ENCODE measurements at regions not wholly inside any gene's neighbourhood (a gene's known extent, or its start where the extent isn't known, plus 50 kb on each side); places are given as distances from the start of the nearest gene placed in this dataset.

GRCh38 chrX:39170464-39170863 is 369.2 kb downstream of the MID1IP1 start:
- DNase-seq: no peak
- H3K4me1 ChIP-seq (ENCODE audit: insufficient read depth): no peaks in the 10 kb centered on the region
- H3K4me3 ChIP-seq: no peak overlapping the region
- WGBS, 3 donors: 69 to 80% (median 74%) methylated on average over 3 of the region's 3 CpGs
- intact Hi-C loops (cut with DNase I): no loop called here
- H3K9me3 ChIP-seq: no peaks in the 10 kb centered on the region
- no peaks in the 10 kb centered on the region for H3K36me3 ChIP-seq
- no peak for TF ChIP-seq EP300 (IDR thresholded peaks at IDR 0.05)
- no peak for TF ChIP-seq POLR2A (IDR thresholded peaks at IDR 0.05)
- no peak for TF ChIP-seq CTCF (IDR thresholded peaks at IDR 0.05)
- H3K27me3 ChIP-seq: no peaks in the 10 kb centered on the region
- no peak overlapping the region for H3K27ac ChIP-seq

DNA sequence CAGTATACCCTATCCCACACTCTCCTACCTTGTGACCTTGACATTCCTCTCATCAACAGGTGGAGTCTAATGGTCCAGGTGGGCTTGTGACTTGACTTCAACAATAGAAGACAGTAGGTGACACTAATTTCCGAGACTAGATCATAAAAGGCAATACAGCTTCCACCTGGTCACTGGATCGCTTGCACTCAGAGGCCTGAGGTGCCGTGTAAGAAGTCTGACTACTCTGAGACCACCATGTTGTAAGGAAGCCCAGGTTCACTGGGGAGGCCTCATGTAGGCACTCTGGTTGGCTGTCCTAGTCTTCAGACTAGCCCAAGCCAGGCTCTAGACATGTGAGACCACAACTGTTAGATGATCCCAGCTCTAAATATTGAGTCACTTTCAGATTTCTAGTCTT is 370.4 kb downstream of the MID1IP1 start:
- 82 to 88% (median 88%) methylated on average over 3 of the region's 3 CpGs for WGBS, 3 donors
- intact Hi-C loops (cut with DNase I): no loop called here
- Histone ChIP-seq H3K4me3 (no peak overlapping the region), H3K9me3 (no peaks in the 10 kb centered on the region), H3K27ac (no peak overlapping the region), H3K27me3 (no peaks in the 10 kb centered on the region), H3K36me3 (no peaks in the 10 kb centered on the region), H3K4me1 (ENCODE audit: insufficient read depth) (no peaks in the 10 kb centered on the region)
- no peak for DNase-seq
- TF ChIP-seq CTCF (IDR thresholded peaks at IDR 0.05) (no peak), POLR2A (IDR thresholded peaks at IDR 0.05) (no peak), EP300 (IDR thresholded peaks at IDR 0.05) (no peak)

GRCh38 chrX:39174241-39174771 is 373.0 kb downstream of the MID1IP1 start:
- Histone ChIP-seq H3K27ac (no peak overlapping the region), H3K36me3 (no peaks in the 10 kb centered on the region), H3K4me1 (ENCODE audit: insufficient read depth) (no peaks in the 10 kb centered on the region), H3K27me3 (no peaks in the 10 kb centered on the region), H3K9me3 (no peaks in the 10 kb centered on the region), H3K4me3 (no peak overlapping the region)
- TF ChIP-seq POLR2A (IDR thresholded peaks at IDR 0.05): no peak
- no peak for DNase-seq
- WGBS, 3 donors: 59 to 78% (median 70%) methylated on average over 5 of the region's 5 CpGs
- intact Hi-C loops (cut with DNase I): no loop called here

GRCh38 chrX:39174772-39175417 is 373.6 kb downstream of the MID1IP1 start:
- no peak overlapping the region for H3K27ac ChIP-seq
- 37 to 48% (median 40%) methylated on average over 13 of the region's 13 CpGs for WGBS, 3 donors
- H3K36me3 ChIP-seq: no peaks in the 10 kb centered on the region
- no peaks in the 10 kb centered on the region for H3K9me3 ChIP-seq
- intact Hi-C loops (cut with DNase I): no loop called here
- TF ChIP-seq POLR2A (IDR thresholded peaks at IDR 0.05): no peak
- no peak for TF ChIP-seq CTCF (IDR thresholded peaks at IDR 0.05)
- no peak for TF ChIP-seq EP300 (IDR thresholded peaks at IDR 0.05)
- DNase-seq: peak in 1 of 5 donors; percentile 30
- peak overlapping the region; percentile 11 for H3K4me3 ChIP-seq
- H3K4me1 ChIP-seq (ENCODE audit: insufficient read depth): no peaks in the 10 kb centered on the region
- no peaks in the 10 kb centered on the region for H3K27me3 ChIP-seq

DNA sequence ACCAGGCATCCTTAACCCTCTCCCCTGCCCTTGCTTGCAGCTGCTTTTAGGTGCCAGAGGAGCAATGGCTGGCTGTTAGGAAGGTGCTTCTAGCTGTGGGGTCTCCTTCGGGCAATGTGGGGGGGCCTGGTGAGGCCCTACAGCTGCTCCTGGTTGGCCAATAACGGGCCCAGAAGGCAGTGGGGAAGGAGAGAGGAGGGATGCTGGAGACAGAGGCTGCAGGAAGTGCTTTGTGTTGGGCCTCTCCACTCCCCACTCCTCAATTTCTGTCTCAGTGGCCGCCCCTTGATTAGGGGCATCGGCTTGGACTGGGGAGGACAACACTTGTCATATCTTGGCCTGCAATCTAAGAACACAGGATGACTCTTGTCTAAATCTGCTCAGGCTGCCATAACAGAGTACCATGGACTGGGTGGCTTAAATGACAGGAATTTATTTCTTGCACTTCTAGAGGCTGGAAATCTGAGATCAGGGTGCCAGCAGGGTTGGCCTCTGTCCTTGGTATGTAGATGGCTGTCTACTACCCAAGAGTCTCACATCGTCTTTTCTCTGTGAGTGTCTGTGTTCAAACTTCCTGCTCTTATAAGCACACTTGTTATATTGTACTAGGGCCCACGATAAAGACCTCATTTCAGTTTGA is 374.3 kb downstream of the MID1IP1 start:
- no peak for DNase-seq
- intact Hi-C loops (cut with DNase I): no loop called here
- no peak overlapping the region for H3K4me3 ChIP-seq
- H3K36me3 ChIP-seq: no peaks in the 10 kb centered on the region
- no peaks in the 10 kb centered on the region for H3K4me1 ChIP-seq (ENCODE audit: insufficient read depth)
- no peaks in the 10 kb centered on the region for H3K9me3 ChIP-seq
- no peaks in the 10 kb centered on the region for H3K27me3 ChIP-seq
- no peak overlapping the region for H3K27ac ChIP-seq
- TF ChIP-seq POLR2A (IDR thresholded peaks at IDR 0.05) (no peak), EP300 (IDR thresholded peaks at IDR 0.05) (no peak), CTCF (IDR thresholded peaks at IDR 0.05) (no peak)
- WGBS, 3 donors: 60 to 66% (median 64%) methylated on average over 6 of the region's 6 CpGs

All from ovary (tissue), 7 donors.